GM21390 (cell line): ENCODE measurements at regions not wholly inside any gene's neighbourhood (a gene's known extent, or its start where the extent isn't known, plus 50 kb on each side); places are given as distances from the start of the nearest gene placed in this dataset.

Experiments
- ATAC-seq: cut with Tn5 transposase; IDR thresholded peaks from one replicate; pipeline ENCODE4 v1.9.1; 2021; ENCODE audit not compliant: unreplicated experiment

DNA sequence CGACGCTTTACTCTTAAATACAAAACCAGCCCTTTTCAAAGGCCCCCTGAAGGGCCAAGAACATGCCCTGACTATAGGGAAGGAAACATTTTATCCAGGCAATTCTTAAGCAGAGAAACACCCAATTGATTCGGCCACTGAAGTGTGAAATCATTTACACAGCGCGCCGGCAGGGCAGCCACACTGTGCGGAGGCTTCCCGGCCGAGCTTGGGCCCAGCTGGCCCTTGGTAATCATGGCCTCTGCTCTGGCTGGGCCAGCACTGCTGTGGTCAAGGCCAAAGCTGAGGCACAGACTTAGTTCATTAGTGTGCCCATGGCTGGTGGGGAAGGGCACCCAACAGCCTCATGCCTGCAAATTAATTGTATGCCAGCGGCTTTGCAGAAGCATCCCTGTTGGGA lies 143.7 kb upstream of the HABP2 start:
- no peak for ATAC-seq

DNA sequence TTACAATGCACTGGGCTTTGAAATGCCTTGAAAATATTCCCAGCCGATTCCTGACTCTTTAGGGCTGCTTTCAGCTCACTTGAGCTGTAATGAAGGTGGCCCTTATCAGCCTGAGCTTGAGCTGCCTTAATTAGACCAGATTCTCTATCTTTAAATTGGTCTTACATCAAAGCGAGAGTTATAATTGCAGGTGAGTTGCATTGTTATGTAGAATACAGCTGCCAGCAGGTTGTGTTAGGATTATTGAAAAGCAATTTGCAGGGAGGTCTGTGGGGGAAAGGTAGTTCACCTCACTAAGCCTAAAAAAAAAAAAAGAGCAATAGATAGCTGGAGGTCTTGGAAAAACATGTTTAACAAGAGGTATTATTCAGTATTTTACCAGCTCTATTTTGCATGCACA lies 142.2 kb upstream of the HABP2 start:
- ATAC-seq, result no peak

DNA sequence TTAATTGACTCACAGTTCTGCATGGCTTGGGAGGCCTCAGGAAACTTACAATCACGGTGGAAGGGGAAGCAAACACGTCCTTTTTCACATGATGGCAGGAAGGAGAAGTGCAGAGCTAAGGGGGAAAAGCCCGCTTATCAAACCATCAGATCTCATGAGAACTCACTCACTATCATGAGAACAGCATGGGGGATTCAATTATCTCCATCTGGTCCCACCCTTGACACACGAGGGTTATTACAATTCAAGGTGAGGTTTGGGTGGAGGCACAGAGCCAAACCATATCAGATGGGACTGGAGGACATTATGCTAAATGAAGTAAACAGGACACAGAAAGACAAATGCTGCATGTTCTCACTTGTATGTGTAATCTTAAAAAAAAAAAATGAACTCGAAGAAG lies 141.4 kb upstream of the HABP2 start:
- ATAC-seq, result no peak

DNA sequence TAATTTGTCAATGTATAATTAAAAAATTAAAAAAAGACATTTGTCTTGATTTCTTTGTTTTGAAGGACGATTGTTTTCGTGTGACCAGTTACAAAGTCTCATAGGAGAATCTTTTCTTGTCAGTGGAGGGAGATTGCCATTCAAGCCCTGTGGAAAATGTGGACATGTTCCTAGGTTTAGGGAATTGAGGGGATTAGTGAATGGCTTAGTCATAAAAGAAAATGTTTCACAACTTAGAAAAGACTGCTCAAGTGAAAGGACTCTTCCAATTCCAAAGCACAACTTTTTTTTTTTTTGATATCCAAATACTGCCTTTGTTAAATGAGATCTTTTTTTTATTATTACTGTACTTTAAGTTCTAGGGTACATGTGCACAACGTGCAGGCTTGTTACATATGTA lies 140.7 kb upstream of the HABP2 start:
- ATAC-seq, result no peak

DNA sequence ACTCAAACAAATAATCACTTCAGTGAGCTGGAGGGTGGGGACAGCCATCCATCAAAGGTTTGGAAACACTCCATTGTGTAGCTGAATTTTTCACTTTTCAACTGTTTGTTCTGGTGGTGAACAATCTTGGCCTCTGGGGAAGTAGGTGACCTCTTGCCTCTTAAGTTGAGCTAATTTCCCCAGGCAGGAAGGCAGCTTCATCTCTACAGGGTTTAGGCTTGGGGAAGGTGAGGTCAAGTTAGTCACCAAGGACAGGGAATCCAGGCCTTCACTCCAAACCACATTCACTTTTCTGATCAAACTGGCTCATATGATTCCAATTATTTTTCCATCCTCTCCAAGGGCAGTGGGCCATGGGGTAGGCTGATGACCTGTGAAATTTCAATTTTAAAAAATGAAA lies 138.3 kb upstream of the HABP2 start:
- ATAC-seq, result no peak

DNA sequence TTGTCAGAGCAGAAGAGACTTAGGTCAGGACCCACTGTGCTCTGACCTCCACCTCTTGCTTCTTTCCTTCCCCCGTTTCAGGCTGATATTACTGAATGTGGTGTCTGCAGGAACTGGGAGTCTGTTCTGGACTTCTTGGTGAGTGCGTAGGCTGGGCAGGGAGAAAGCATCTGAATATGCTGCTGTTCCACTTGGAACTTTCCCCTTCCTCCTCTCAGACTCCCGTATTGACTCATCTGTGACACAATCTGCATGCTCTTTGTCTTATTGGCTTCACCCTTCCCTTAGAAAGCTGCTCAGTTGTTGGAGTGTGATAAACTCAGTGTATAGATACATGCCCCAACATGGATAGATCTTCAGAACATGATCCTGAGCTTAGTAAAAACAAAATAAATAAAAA lies 137.6 kb upstream of the HABP2 start:
- no peak for ATAC-seq

DNA sequence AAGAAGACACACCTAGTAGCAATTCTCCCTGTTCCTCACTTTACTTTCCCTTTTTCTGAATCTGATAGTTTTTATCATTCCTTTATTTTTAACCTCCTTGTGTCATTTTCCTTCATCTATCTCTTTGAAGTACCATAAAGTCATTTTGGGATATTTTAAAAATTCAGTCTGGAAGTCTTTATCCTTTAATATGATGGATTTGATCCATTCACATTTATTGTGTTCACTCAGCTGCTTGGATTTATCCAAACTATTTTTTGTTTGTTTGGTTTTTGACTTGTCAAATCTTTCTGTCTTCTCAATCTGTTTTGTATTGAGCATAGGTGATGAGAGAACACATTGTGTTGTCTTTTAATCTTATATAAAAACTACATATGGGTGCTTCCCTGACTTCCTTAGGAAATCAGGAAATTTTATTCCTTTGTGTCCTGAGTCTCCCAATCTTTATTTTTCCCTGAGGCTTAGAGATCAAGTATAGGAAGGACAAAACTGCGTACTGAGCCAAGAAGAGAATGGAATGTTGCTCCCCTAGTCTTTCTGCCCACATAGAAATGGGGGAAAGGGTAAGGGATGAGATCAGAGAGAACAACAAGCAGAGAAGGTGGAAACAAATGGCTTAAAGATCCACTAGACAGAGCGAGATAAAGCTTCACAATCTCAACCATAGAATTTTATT lies 132.7 kb upstream of the HABP2 start:
- ATAC-seq, result no peak

DNA sequence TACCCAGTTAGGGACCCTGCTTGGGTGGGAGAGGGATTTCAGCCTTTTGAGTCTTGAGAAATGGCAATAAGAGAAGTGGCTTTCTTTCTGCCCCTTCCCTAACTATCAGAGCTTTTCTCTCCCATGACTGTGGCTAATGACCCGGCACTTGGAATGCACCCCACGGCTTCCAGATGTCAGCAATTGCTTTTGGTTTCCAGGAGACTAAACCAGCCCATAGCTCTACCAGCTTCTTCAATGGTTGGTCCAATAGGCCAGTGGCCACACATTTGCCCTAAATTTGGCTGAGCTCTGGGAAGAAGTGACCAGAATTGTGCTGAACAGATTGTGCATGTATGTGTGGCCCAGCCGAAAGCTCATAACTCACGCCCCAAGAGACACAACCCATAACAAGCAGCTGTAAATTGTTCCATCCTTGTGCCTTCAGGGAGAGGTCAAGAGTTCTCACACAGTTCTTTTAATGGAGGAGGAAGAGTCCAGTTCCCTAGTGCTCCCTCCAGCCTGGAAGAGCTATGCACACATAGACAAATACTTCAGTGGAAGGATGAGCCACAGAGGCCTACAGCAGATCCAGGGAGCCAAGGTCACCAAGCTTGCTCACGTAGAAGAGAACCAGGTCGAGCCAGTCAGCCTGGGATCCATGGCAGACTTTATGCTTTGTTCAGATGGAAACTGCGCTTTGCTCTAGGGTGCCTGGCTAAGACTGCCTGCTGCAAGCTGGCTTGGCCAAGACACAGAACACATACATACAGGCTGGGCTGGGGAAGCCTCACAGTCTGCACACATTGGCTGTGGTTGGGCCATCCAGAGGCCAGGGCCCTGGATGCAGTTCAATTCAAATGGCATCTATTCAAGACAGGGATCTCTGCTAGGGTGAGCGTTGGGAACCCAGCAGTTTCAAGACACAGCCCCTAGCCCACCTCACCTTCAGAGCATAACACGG lies 131.8 kb upstream of the HABP2 start:
- ATAC-seq, result no peak

DNA sequence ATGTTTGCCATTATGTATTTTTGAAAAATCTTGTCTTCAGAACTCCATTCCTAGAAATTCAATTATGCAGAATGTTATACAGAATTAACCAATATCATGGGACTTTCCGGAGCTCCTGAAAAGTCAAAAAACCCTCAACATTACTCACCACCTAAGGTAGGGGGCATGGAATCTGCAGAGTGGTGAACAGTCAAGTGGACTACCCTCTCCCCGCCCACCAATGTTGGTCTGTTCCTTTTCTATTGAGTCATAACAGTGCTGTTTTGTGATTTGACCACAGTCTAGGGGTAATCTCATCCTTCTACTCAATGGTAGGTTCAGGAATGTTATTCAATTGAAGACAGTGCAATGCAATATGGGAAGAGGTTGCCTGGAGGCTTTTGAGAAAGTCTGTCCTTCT lies 130.5 kb upstream of the HABP2 start:
- no peak for ATAC-seq

DNA sequence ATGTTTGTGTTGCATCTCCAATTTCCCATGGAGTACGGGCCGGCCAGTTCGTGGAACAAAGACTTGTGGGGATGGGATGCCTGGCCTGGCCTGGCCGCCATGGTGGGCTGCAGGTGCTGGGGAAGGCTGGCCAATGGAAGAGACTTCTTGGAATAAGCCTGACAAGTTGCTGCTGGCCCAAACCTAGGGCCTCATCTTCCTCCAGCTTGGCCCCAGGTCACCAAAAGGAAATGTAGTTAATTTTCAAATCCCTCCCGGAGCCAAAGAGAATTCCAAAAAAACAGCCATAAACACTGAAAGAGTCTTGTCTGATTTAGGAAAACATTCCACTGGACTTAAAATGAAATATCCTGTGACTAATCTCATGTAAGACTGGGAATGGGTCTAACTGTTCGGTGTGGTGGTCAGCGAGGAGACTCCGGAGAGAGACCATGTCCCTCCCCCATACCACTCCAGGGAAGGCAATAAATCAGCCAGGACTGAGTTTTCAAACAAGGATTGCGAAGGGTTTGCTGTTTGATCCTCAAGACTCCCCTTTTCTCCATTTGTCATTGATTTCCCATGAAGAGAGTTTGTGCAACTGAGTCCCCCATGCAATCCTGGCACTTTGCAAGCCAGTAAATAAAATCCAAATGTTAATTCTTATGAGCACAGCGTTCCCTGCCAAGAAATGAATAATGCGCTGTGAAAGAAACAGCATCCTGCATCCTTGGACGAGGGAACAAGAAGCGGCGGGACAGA lies 128.7 kb upstream of the HABP2 start:
- no peak for ATAC-seq

DNA sequence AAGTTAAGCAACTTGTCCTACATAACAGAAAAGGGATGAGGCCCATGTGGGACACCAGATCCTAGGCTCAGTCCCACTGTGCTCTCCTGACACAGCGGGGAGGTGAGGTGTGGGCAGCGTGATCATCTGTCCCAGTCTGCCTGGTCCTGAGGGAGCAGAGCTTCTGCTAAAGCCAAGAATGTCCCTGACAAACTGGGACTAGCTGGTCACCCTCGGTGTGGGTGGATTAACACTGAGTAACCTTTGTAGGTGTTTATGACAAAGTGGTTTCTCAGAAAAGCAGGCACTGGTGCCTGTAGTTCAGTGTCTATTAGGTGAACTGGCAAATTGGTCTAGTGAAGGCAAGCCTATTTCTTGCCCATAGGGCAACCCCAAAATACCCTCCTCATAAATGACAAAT lies 127.8 kb upstream of the HABP2 start:
- ATAC-seq, result no peak

DNA sequence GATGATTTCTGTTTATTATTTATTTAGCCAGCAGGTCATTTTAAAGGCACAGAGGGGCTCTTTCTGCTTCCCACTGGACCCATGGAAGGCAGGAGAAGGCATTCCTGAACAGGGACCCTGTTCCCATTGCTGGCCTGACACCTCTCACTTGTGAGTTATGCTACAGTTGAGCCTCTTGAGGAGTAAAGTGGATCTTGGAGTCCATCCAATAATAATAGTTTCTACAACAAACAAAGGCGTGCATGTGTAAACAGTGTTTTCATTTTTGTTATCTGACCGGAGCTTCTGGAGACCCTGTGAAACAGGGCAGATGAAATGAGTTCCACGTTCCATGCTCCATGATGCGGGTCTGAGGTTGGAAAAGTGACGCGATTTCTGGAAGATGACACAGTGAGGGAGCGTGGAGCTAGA lies 127.3 kb upstream of the HABP2 start:
- no peak for ATAC-seq

DNA sequence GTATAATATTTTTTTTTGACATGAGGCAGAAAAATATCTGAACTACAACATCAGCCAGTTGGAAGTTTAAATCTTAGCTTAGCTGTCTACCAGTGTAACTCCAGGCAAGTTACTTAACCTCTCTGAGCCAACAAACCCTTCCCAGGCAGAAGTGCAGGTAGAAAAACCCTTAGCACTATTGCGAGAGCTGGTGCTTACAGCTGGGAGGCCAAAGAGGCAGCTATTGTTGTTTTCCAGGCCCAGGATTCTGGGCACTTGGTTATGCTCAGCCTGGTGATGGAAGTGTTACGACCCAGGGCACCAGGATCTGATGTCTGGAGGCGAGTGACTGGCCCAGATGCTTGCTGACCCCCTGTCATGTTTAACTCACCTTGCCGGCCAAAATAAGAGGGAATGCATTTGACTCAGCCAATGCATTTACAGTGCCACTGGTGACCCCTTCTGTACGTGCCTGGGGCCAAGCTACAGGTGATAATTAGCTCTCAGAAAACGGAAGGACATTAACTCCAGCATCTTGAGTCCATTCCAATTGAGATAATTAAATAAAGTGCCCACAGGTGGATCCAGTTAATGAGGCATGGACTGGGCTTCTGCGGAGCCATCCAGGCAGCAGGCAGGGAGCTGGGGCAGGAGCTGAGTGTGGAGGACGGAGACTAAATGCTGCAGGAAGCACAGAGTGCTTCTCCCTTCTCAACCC lies 126.5 kb upstream of the HABP2 start:
- ATAC-seq, result no peak

DNA sequence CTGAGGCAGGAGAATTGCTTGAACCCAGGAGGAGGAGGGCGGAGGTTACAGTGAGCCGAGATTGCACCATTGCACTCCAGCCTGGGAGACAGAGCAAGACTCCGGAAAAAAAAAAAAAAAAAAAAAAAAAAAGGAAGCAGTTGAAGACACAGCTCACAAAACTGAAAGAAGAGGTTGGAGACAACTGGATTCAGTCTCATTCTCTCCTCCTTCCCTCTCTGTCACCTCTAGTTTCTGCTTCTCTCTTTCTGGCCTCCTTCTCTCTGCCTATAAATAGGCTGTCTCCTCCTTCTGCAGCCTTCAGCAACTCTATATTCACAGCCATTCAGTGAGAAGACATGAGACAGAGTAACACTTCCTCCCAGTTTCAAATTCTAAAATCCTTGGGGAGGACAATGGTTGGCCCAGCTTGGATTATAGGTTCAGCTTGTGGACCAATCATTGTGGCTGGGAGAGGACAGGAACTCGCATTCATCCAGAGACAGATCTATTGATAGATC lies 125.6 kb upstream of the HABP2 start:
- ATAC-seq, result no peak

DNA sequence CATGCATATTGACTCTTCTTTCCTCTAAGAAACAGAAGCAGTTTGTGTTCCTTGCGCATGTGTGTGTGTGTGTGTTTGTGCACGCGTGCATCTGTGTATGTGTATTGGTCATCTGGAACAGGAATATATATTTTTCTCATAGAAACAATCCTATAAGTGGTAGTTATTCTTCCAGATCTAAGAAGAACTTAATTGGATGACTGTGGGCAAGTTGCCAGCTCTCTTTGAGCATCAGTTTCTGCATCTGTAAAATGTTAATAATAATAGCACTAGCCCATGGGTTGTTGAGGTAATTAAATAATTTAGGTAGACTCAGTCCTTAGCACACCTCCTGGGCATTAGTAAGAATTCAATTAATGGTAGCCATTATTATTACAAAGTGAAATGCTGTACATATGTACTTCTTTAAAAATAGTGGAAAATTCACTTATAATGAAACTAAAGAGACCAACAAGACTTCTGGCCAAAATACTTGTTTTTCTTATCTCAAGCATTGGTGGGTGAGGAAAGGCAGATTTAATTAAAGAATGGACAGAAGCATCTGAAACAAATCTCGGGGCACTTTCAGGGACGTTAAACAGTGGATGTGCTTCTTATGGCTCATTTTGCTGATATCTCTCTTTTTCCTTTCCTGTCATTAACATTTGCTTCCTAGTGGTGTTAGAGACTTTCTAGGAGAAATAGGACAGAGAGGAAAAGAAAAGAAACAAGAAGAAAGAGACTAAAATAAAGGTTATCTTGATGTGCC lies 124.9 kb upstream of the HABP2 start:
- ATAC-seq, result no peak

DNA sequence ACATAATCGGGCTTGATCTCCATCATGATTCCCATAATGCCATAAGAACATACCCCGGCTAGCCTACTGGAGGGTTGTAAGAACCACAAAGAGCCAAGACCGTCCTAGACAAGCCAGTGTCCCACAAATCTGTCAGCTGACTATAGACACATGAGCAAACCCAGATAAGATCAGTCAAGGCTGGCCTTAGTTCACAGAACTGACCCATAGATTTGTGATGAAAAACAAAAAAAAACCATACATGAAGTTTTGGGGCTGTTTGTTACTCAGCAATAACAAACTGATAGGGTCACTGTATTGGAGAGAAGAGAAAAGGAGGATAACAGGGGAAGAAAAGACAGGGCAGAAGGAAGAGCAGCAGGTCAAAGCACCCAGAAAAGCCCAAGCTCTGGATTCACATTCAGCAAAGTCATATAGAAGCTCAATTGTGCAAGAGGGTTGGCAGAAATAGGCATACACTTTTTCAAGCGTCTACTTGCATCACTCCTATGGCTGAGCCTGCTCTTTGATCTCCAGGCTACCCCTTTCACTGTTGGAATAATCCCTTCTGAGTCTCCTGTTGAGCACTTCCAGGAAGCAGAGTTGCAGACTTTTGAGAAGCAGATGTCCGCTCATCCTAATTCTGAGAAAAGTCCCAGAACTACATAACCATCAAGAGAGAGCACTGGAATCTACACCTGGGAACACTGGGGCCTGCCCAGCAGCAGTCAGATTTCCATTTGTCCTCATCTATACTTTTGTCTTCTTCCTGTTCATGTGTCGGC lies 122.0 kb upstream of the HABP2 start:
- ATAC-seq, result no peak

DNA sequence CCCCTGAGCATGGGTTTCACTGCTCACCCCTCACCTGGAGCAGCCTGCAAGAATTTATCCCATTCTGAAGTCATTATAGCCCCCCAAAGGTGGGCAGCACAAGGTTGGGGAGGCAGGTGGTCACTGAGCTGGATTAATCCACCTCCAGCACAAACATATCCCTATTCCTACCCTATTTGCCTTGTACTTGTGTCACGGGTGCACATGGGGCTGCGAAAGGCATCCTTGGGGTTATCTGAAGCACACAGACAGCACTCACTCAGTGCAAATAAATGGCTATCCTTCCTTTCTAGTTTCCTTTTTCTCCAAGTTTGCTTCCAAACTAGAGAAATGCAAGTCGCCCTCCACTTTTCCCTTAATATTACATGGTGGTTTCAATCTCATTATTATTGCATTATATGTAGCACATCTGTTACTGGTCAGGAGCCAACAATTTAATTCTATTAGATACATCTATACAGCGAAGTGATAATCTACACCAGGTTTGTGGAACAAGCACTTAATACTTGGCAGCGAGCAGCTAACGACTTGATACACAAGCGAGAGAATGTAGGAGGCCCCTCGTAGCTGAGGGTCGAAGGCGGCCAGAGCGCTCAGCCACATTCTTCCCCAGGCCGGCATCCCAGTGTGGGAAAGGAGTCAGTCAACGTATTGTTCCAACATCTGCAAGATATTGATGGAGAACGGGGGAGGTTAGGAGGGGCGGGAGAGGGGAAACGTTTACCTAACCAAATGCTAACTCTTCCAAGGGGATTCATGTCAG lies 121.3 kb upstream of the HABP2 start:
- ATAC-seq, result no peak

DNA sequence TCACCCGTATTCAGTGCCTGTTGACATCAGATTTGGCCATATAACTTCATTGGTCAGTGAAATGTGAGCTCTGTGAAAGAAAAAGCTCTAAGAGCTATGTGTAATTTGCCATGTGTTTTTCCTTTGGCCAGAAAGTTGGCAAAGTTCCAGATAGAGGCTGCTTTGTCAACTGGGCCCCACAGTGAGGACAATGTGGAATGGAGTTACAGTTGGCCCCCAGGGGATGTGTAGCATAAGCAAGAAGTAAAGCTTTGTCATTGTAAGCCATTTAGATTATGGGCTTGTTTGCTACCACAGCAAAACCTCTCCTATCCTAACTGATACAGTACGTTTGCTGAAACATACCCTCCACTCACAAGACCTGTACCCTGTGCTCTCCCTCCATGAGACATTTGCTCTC lies 119.1 kb upstream of the HABP2 start:
- ATAC-seq, result no peak

DNA sequence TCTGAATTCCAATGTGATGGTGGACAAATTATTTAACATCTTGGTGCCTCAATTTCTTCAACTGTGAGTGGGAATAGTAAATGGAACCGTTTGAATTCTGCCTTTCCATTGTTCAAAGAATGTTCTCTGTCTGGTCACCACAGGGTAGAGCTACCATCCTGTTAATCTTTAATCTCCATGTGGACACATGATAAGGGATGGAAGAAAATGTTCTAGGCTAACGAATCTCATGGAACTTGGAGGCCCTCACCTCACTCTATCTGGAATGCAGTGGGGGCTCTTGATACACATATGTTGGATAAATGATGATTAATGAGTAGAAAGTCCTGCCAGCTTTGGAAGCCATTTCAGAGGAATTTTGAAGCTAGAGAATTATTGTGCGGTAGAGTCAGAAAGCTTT lies 118.5 kb upstream of the HABP2 start:
- no peak for ATAC-seq
